ENCODE measurements at regions not wholly inside any gene's neighbourhood (a gene's known extent, or its start where the extent isn't known, plus 50 kb on each side); places are given as distances from the start of the nearest gene placed in this dataset.

- Histone ChIP-seq H3K36me3 (replicated peaks in 1 of 2; ENCODE audit: control insufficient read depth in 1 of 2, insufficient read depth in 2 of 2, low read length in 2 of 2) (no peaks in the 10 kb centered on the region), H3K79me2 (ENCODE audit: insufficient read depth, low read length) (no peaks in the 10 kb centered on the region), H3K9ac (ENCODE audit: insufficient read depth, low read length, poor library complexity, severe bottlenecking) (no peak overlapping the region), H2AFZ (ENCODE audit: insufficient read depth, low read depth, low read length, poor library complexity, severe bottlenecking) (no peak overlapping the region), H3K27ac (ENCODE audit: low read depth in 1 of 2, low read length in 2 of 2) (no peak overlapping the region), H3K4me3 (replicated peaks in 1 of 3; ENCODE audit: low read depth in 2 of 3, low read length in 3 of 3) (no peak overlapping the region), H3K4me1 (ENCODE audit: control insufficient read depth in 1 of 2, insufficient read depth in 2 of 2, low read length in 2 of 2) (no peaks in the 10 kb centered on the region), H3K4me2 (replicated peaks; ENCODE audit: extremely low read depth, low read length, poor library complexity, severe bottlenecking) (no peak overlapping the region), H3K27me3 (ENCODE audit: control insufficient read depth in 2 of 2, insufficient read depth in 2 of 2, low read length in 2 of 2) (no peaks in the 10 kb centered on the region), H4K20me1 (ENCODE audit: insufficient read depth, low read length) (no peaks in the 10 kb centered on the region), H3K9me3 (replicated peaks in 1 of 2; ENCODE audit: control insufficient read depth in 1 of 2, insufficient read depth in 1 of 2, low read length in 2 of 2) (peaks cover 18 to 28% of the 10 kb centered on the region in 2 donors)
- H3K4me1 Mint-ChIP-seq = no peaks in the 10 kb centered on the region
- H3K27ac Mint-ChIP-seq = no peak overlapping the region
- intact Hi-C loops (cut with micrococcal nuclease) = no loop called here
- H3K4me3 Mint-ChIP-seq = no peak overlapping the region
- DNase-seq = no peak
- H3K36me3 Mint-ChIP-seq = no peaks in the 10 kb centered on the region
- H3K27me3 Mint-ChIP-seq (ENCODE audit: low read depth in 3 of 3) = no peaks in the 10 kb centered on the region
- 85% methylated on average over 4 of the region's 4 CpGs for WGBS (ENCODE audit: insufficient coverage)
- peaks cover 0 to 19% (median 10%) of the 10 kb centered on the region in 7 donors for H3K9me3 Mint-ChIP-seq
- TF ChIP-seq CTCF (IDR thresholded peaks at IDR 0.05) = no peak
Measured at GRCh38 chr5:19208397-19208796, 779.6 kb downstream of the CDH18 start.

DNA sequence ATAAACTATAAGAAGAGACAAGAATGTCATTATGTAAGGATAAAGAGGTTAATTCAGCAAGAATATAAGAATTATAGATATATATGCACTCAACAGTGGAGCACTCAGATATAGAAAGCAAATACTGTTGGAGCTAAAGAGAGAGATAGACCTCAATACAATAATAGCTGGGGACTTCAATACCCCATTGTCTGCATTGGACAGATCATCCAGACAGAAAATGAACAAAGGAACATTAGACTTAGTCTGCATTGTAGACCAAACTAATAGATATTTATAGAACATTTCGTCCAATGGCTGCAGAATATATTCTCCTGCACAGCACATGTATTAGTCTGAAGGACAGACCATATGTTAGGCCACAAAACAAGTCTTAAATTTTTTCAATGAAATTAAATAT is 777.1 kb downstream of the CDH18 start:
- intact Hi-C loops (cut with micrococcal nuclease) = no loop called here
- no peak overlapping the region for H3K27ac Mint-ChIP-seq
- no peaks in the 10 kb centered on the region for H3K36me3 Mint-ChIP-seq
- WGBS (ENCODE audit: insufficient coverage) = no CpG with 5 or more reads among the region's 1 CpG
- no peak overlapping the region for H3K4me3 Mint-ChIP-seq
- peaks cover 18 to 27% of the 10 kb centered on the region in 2 donors for H3K9me3 ChIP-seq (replicated peaks in 1 of 2; ENCODE audit: control insufficient read depth in 1 of 2, insufficient read depth in 1 of 2, low read length in 2 of 2)
- TF ChIP-seq CTCF (IDR thresholded peaks at IDR 0.05) = no peak
- no peak overlapping the region for H3K27ac ChIP-seq (ENCODE audit: low read depth in 1 of 2, low read length in 2 of 2)
- no peak overlapping the region for H2AFZ ChIP-seq (ENCODE audit: insufficient read depth, low read depth, low read length, poor library complexity, severe bottlenecking)
- no peaks in the 10 kb centered on the region for H4K20me1 ChIP-seq (ENCODE audit: insufficient read depth, low read length)
- H3K4me1 Mint-ChIP-seq = no peaks in the 10 kb centered on the region
- H3K4me2 ChIP-seq (replicated peaks; ENCODE audit: extremely low read depth, low read length, poor library complexity, severe bottlenecking) = no peak overlapping the region
- no peak overlapping the region for H3K9ac ChIP-seq (ENCODE audit: insufficient read depth, low read length, poor library complexity, severe bottlenecking)
- no peaks in the 10 kb centered on the region for H3K4me1 ChIP-seq (ENCODE audit: control insufficient read depth in 1 of 2, insufficient read depth in 2 of 2, low read length in 2 of 2)
- H3K36me3 ChIP-seq (replicated peaks in 1 of 2; ENCODE audit: control insufficient read depth in 1 of 2, insufficient read depth in 2 of 2, low read length in 2 of 2) = no peaks in the 10 kb centered on the region
- no peaks in the 10 kb centered on the region for H3K79me2 ChIP-seq (ENCODE audit: insufficient read depth, low read length)
- no peak overlapping the region for H3K4me3 ChIP-seq (replicated peaks in 1 of 3; ENCODE audit: low read depth in 2 of 3, low read length in 3 of 3)
- no peaks in the 10 kb centered on the region for H3K27me3 ChIP-seq (ENCODE audit: control insufficient read depth in 2 of 2, insufficient read depth in 2 of 2, low read length in 2 of 2)
- H3K9me3 Mint-ChIP-seq = peaks cover 0 to 19% (median 10%) of the 10 kb centered on the region in 7 donors
- no peak for DNase-seq
- no peaks in the 10 kb centered on the region for H3K27me3 Mint-ChIP-seq (ENCODE audit: low read depth in 3 of 3)

All from CD14-positive monocyte (primary cell).